ENCODE measurements at regions not wholly inside any gene's neighbourhood (a gene's known extent, or its start where the extent isn't known, plus 50 kb on each side); places are given as distances from the start of the nearest gene placed in this dataset.
A peak's percentile ranks its signal among the peaks of the same experiment; 100 is the strongest.
"Not testable (repeated sequence)": the region's sequence is repeated elsewhere in the genome, so short reads cannot be mapped to it uniquely, and the experiment has no call there.

- Histone ChIP-seq H3K4me3 (ENCODE audit: insufficient read depth, low read length) (no peak overlapping the region), H4K20me1 (ENCODE audit: insufficient read depth, low read length) (no peaks in the 10 kb centered on the region), H3K4me2 (ENCODE audit: insufficient read depth, low read length) (no peak overlapping the region), H3K27me3 (ENCODE audit: insufficient read depth, low read length) (no peaks in the 10 kb centered on the region), H3K79me2 (ENCODE audit: insufficient read depth, low read length) (no peaks in the 10 kb centered on the region), H3K27ac (ENCODE audit: low read depth, low read length) (no peak overlapping the region), H2AFZ (ENCODE audit: low read length) (no peak overlapping the region), H3K4me1 (ENCODE audit: insufficient read depth, low read length) (no peaks in the 10 kb centered on the region), H3K36me3 (ENCODE audit: insufficient read depth, low read length) (no peaks in the 10 kb centered on the region), H3K9me3 (ENCODE audit: low read depth, low read length) (no peaks in the 10 kb centered on the region)
- TF ChIP-seq, protein P1, sequence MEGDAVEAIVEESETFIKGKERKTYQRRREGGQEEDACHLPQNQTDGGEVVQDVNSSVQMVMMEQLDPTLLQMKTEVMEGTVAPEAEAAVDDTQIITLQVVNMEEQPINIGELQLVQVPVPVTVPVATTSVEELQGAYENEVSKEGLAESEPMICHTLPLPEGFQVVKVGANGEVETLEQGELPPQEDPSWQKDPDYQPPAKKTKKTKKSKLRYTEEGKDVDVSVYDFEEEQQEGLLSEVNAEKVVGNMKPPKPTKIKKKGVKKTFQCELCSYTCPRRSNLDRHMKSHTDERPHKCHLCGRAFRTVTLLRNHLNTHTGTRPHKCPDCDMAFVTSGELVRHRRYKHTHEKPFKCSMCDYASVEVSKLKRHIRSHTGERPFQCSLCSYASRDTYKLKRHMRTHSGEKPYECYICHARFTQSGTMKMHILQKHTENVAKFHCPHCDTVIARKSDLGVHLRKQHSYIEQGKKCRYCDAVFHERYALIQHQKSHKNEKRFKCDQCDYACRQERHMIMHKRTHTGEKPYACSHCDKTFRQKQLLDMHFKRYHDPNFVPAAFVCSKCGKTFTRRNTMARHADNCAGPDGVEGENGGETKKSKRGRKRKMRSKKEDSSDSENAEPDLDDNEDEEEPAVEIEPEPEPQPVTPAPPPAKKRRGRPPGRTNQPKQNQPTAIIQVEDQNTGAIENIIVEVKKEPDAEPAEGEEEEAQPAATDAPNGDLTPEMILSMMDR (IDR thresholded peaks at IDR 0.05; ENCODE audit: extremely low read depth, low read depth, low read length): no peak
- no peak for DNase-seq (ENCODE audit: insufficient read length, low spot score, missing footprints)
These were observed 1258.4 kb downstream of the FAM133A start for GRCh38 chrX:94932278-94932965.

DNA sequence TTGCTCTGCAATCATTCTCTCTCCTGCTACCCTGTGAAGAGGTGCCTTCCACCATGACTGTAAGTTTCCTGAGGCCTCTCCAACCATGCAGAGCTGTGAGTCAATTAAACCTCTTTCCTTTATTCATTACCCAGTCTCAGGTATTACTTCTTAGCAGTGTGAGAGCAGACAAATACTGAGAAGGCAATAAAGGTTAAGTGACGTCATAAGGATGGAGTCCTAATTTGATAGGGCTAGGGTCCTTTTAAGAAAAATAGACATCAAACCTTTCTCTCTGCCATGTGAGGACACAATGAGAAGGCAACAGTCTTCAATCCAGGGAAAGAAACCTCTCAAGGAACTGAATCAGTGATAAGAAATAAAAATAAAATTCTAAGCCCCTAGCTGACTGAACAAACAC is 1262.7 kb downstream of the FAM133A start:
- no peaks in the 10 kb centered on the region for H3K4me1 ChIP-seq (ENCODE audit: insufficient read depth, low read length)
- no peak overlapping the region for H2AFZ ChIP-seq (ENCODE audit: low read length)
- H3K4me3 ChIP-seq (ENCODE audit: insufficient read depth, low read length): no peak overlapping the region
- H3K27me3 ChIP-seq (ENCODE audit: insufficient read depth, low read length): no peaks in the 10 kb centered on the region
- no peaks in the 10 kb centered on the region for H4K20me1 ChIP-seq (ENCODE audit: insufficient read depth, low read length)
- H3K4me2 ChIP-seq (ENCODE audit: insufficient read depth, low read length): no peak overlapping the region
- no peaks in the 10 kb centered on the region for H3K36me3 ChIP-seq (ENCODE audit: insufficient read depth, low read length)
- no peak overlapping the region for H3K27ac ChIP-seq (ENCODE audit: low read depth, low read length)
- no peaks in the 10 kb centered on the region for H3K9me3 ChIP-seq (ENCODE audit: low read depth, low read length)
- no peak for DNase-seq (ENCODE audit: insufficient read length, low spot score, missing footprints)
- TF ChIP-seq, protein P1 (IDR thresholded peaks at IDR 0.05; ENCODE audit: extremely low read depth, low read depth, low read length): no peak
- H3K79me2 ChIP-seq (ENCODE audit: insufficient read depth, low read length): no peaks in the 10 kb centered on the region

DNA sequence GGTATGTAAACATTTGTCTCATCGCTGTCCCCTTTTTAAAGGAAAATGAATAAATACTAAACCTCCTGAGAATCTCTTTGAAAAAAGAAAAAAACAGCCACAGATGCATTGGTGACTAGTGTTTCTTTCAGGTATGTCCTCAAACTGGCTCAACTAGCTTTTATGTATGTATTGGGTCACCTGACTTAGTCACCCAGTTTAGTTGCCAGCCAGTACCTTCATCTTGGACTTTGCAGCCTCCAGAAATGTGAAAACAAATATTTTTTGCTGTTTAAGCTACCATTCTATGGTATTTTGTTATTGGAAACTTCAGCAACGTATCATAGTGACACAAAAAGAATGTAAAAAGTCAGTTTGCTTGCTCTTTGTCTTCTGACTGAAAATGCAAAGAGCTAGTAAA is 1263.5 kb downstream of the FAM133A start:
- no peaks in the 10 kb centered on the region for H3K9me3 ChIP-seq (ENCODE audit: low read depth, low read length)
- no peak overlapping the region for H2AFZ ChIP-seq (ENCODE audit: low read length)
- H3K79me2 ChIP-seq (ENCODE audit: insufficient read depth, low read length): no peaks in the 10 kb centered on the region
- no peak overlapping the region for H3K4me3 ChIP-seq (ENCODE audit: insufficient read depth, low read length)
- no peaks in the 10 kb centered on the region for H4K20me1 ChIP-seq (ENCODE audit: insufficient read depth, low read length)
- H3K4me1 ChIP-seq (ENCODE audit: insufficient read depth, low read length): no peaks in the 10 kb centered on the region
- no peak overlapping the region for H3K27ac ChIP-seq (ENCODE audit: low read depth, low read length)
- H3K36me3 ChIP-seq (ENCODE audit: insufficient read depth, low read length): no peaks in the 10 kb centered on the region
- TF ChIP-seq, protein P1 (IDR thresholded peaks at IDR 0.05; ENCODE audit: extremely low read depth, low read depth, low read length): no peak
- no peak for DNase-seq (ENCODE audit: insufficient read length, low spot score, missing footprints)
- no peaks in the 10 kb centered on the region for H3K27me3 ChIP-seq (ENCODE audit: insufficient read depth, low read length)
- no peak overlapping the region for H3K4me2 ChIP-seq (ENCODE audit: insufficient read depth, low read length)

- H3K79me2 ChIP-seq (ENCODE audit: insufficient read depth, low read length): no peaks in the 10 kb centered on the region
- no peak overlapping the region for H3K4me2 ChIP-seq (ENCODE audit: insufficient read depth, low read length)
- H3K4me1 ChIP-seq (ENCODE audit: insufficient read depth, low read length): no peaks in the 10 kb centered on the region
- DNase-seq (ENCODE audit: insufficient read length, low spot score, missing footprints): peak; percentile 6
- no peak overlapping the region for H3K27ac ChIP-seq (ENCODE audit: low read depth, low read length)
- TF ChIP-seq, protein P1 (IDR thresholded peaks at IDR 0.05; ENCODE audit: extremely low read depth, low read depth, low read length): no peak
- no peaks in the 10 kb centered on the region for H3K36me3 ChIP-seq (ENCODE audit: insufficient read depth, low read length)
- H2AFZ ChIP-seq (ENCODE audit: low read length): no peak overlapping the region
- H4K20me1 ChIP-seq (ENCODE audit: insufficient read depth, low read length): no peaks in the 10 kb centered on the region
- no peaks in the 10 kb centered on the region for H3K27me3 ChIP-seq (ENCODE audit: insufficient read depth, low read length)
- H3K9me3 ChIP-seq (ENCODE audit: low read depth, low read length): no peaks in the 10 kb centered on the region
- H3K4me3 ChIP-seq (ENCODE audit: insufficient read depth, low read length): no peak overlapping the region
These were observed 1268.6 kb downstream of the FAM133A start for GRCh38 chrX:94942603-94943002.

- H3K9me3 ChIP-seq (ENCODE audit: low read depth, low read length); H3K27ac ChIP-seq (ENCODE audit: low read depth, low read length); H3K4me3 ChIP-seq (ENCODE audit: insufficient read depth, low read length); H3K27me3 ChIP-seq (ENCODE audit: insufficient read depth, low read length); H3K4me2 ChIP-seq (ENCODE audit: insufficient read depth, low read length); H2AFZ ChIP-seq (ENCODE audit: low read length); H3K79me2 ChIP-seq (ENCODE audit: insufficient read depth, low read length); H4K20me1 ChIP-seq (ENCODE audit: insufficient read depth, low read length); H3K36me3 ChIP-seq (ENCODE audit: insufficient read depth, low read length); H3K4me1 ChIP-seq (ENCODE audit: insufficient read depth, low read length); DNase-seq (ENCODE audit: insufficient read length, low spot score, missing footprints): not testable (repeated sequence)
These were observed 1272.1 kb downstream of the FAM133A start for GRCh38 chrX:94946137-94946536.

Data from osteoblast (primary cell).